Stimulated activated CD4-positive, alpha-beta T cell treated with anti-CD3 and anti-CD28 coated beads, Interleukin-12 subunit alpha, Interleukin-12 subunit beta, amount 100 ng/mL, for 24 hours (primary cell): ENCODE measurements at regions not wholly inside any gene's neighbourhood (a gene's known extent, or its start where the extent isn't known, plus 50 kb on each side); places are given as distances from the start of the nearest gene placed in this dataset.

Source experiments
- DNase-seq, 2 experiments: peaks; one replicate each; pipeline ENCODE4 v3.0.0-alpha.2; 2020; ENCODE audit warnings: low read depth in 2 of 2

DNA sequence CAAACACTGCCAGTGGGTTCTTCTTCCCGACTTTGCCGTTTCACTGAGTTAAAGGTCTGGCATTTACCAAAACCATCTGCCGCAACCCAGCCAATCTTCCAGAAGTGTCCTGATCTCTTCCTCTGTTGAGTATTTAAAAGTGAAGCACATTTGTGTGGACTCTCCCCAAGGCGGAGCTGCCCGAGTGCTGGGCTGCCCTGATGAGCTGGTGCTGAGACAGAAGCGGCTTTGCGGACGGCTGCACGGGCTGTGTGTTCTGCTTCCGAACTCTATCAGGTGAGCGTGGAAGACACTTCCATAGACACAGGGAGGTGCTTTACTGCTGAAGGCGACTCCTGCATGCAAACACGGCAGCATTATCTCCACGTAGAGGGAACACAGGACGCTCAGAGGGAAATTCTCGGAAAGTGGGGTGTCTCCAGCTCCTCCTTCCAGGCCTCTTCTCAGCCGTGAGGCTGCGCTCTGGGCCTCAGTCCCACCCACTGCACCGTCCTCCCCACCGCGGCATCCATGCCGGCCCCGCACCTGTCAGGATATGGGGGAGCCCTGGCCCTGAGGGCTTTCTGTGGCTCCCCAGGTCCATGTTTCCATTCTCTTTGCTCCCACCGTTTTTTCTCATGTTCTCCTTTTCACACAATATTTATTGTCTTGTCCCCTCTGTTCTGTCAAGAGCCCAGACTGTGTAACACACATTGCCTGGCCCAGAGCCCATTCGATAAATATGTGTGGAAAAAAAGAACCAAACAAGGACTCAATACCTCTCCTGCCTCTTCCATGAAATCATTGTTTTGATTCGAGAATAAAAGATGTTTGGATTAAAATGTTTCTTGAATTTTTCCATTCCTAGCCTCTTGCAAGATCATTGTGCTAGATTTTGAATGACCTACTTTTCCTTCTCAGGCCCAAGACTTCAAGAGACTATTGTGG is 205.1 kb downstream of the DLL1 start:
- no peak for DNase-seq

DNA sequence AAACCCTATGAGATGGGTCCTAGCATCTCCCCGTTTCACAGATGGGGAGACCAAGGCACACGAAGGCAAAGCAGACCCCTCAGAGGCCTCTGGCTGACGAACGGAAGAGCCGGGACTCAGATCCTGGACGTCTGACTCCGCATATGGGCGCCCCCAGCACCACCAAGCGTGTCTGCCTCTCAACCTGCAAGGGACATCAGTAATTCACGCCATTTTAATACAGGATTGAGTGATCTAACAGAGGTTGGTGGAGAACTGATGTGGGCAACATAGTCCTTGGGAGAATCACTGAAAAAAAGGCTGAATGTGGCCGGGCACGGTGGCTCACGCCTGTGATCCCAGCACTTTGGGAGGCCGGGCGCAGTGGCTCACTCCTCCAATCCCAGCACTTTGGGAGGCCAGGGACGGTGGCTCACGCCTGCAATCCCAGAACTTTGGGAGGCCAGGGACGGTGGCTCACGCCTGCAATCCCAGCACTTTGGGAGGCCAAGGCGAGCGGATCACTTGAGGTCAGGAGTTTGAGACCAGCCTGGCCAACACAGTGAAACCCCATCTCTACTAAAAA is 206.6 kb downstream of the DLL1 start:
- DNase-seq: no peak

DNA sequence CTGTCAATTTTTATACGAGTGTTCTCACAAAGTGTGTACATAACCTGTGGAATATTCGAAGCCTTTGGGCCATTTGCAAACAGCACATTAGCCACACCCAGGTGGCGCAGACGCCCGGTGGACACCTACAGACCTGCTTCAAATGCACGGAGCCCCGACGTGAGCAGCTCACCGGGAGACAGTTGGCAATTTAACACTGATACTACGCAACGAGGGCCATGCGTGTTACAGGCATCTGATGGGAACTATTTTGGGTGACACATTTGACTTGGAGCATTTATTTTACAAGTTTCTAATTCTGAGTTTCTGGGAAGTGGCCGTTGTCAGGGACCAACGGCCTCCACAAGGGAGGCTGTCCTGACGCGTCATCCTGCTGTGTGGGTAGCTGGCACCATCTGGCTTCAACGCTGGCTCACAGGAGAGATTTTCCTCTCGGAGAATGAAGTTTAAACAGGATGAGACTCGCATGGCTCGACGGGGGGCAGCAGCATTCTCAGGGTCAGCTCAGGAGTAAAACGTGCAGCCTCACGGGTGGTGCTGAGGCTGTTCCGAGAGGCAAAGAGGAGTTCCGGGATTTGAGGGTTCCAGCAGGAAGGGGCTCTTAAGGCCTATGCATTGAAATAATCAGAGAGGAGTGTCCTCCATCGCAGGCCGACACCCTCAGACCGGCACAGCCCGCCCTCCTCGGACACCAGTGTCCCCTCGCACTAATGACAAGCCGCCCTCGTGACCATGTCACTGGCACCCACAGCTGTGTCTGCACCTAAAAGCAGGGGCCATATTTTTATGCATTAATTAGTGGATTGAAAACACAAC is 207.4 kb downstream of the DLL1 start:
- no peak for DNase-seq

DNA sequence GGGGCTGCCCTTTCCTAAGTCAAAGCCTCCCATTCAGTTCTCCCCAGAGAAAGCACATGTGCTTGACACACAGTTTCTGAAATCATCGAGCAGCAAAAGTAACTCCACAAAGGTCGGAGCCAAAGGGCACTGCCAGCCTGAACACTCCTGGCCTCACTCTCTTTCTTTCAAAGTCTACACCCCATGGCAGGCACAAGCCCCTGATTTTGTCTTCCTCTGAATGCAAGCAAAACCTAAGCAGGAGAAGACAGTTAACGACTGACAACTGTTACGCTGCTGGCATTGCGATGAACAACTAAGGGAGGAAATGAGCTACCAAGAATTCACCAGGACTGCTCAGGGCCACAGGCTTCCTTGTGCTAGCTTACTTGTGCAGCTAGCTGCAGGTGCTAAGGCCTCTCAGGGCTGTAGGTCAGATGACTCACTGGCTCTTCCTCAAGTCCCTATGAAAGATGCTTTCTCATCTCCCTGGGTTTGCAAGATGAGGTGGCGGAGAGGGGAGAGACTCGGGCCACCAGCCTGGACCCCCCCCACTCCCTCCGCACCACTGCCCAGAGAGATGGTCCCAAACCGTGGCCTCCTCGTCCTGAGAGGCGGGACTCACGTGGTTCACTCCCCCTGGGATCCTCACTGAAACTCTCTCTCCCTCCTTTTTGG is 208.2 kb downstream of the DLL1 start:
- no peak for DNase-seq

DNA sequence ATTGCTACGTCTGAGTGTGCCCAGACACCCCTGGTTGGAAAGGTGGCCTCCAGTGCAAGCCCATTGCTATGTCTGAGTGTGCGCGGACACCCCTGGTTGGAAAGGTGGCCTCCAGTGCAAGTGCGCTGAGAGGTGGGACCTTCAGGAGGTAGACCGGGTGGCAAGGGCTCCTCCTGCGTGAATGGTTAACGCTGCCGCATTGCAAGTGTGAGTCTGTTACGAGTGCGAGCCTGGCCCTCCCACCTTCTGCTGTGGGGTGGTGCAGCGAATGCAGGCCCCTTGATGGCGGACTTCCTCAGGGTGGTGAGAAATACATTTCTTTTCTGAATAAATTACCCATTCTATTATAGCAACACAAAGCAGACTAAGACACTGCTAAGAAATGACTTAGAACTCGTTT is 208.8 kb downstream of the DLL1 start:
- no peak for DNase-seq

DNA sequence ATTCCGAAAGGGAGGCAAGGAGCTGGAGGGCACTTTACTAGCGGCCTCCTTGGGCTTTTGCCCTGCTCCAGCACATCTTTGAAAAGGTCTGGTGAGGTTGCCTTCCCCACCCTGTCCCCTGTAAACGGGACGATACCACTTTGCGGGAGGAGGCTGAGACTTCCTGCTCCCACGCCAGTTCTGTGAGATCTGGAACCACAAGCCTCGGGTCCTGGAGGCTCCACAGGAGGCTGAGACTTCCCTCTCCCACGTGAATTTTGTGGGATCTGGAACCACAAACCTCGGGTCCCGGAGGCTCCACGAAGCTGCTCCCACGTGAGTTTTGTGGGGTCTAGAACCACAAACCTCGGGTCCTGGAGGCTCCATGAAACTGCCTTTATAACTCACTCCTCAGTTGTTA is 209.3 kb downstream of the DLL1 start:
- no peak for DNase-seq

DNA sequence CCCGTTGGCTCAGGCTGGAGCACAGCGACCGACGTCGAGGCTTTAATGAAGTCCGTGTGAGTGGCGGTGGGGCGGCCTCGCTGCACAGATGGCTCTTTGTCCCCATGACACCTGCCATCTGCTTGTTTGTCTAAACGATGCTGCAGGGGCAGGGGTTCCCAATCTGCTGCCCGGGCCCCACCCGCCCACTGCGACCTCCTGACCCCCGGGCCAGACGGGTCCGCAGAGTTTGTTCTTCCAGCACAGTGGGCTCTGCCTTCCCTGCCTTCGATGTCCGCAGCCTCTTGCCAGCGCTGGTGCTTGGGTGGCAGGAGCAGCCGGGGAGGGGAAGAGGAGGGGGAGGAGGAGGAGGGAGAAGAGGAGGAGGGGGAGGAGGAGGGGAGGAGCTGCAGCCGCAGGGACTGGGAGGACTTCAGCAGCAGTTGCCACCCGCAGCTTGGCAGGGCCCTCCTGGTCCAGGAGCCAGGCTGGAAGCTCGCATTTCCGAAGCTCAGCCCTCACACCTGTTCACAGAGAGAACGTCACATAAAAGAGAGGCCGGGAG is 210.0 kb downstream of the DLL1 start:
- no peak for DNase-seq

DNA sequence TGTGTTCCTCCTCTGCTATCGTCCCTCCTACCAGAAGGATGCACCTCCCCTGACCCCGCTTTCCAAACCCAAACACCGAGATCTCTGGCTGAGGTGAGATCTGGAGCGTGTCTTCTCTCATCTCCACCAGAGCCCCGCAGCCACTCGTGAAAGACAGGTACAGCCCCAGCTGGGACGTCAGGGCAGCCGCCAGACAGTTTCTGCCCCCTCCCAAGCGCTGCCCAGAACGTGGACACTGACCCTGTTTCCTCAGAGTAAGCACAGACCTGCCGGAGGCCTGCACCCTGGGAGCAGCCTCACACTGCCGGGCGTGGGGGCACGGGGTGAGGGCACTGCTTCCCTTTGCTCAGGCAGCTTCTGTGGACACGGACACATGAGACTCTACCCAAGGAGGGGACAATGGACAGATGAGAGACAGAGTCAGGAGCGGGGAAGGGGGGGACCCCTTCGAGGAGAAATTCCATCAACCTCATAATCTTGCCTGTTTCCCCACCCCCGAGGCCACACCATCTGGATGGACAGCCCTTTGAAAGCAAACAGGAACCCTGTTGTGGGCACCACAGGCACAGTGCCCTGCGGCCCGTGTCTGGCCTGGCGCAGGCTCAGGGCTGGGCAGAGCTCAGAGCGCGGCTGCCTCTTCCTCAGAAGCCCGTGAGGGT is 210.6 kb downstream of the DLL1 start:
- DNase-seq: no peak

DNA sequence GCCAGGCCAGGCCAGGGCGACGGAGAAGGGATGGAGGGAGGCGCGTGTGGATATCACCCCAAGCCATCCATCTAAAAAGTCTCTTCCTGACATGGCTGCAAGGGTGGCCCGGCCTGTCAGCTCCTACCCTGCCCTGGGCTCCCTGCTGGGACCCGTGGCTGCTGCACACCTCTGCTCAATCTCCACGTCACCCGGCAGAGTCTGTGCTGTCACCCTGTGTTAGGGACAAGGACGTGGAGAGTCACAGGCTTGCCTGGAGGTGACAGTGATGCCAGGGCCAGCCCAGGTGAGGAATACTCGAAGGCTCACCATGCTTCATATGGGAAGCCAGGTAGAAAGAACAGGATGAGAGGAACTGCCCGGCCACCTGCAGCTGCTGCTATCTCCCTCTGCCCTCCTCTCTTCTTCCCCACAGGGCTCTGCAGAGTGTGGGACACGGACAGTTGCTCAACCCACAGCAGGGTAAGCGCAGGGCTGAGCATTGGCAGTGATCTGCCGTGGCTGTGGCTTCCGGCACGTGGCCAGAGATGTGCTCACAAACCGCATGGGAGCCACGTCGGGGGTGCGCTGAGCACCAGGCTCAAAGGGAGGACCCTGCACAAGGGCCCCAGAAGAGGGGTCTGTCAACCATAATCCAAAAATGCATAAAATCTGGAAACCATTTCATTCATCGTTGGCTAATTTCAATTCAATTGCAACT is 214.3 kb downstream of the DLL1 start:
- no peak for DNase-seq

DNA sequence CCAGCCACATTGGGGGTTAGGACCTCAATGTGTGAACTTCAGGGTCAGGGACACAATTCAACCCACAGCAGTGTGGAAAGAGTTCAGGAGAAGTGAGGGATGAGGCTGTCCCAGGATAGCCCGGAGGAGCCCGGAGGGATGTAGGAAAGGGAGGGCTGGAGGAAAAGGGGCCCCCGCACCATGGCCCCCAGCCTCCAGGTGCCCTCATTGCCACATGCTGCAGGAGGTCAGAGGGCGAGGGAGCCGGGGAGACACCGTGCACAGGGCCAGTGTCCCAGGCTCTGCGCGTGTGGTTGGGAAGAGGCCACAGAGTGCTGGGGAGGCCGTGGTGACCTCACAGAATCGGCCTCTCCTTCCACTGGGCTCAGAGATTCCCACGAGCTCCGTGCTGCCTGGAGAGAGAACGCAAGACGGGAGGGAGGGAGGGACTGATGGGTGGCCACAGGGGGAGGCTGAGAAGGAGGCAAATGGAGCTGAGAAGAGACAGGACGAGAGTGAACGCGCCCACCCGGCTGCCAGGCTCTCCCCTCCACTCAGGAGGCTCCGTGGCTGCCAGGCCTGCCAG is 215.1 kb downstream of the DLL1 start:
- DNase-seq: no peak

DNA sequence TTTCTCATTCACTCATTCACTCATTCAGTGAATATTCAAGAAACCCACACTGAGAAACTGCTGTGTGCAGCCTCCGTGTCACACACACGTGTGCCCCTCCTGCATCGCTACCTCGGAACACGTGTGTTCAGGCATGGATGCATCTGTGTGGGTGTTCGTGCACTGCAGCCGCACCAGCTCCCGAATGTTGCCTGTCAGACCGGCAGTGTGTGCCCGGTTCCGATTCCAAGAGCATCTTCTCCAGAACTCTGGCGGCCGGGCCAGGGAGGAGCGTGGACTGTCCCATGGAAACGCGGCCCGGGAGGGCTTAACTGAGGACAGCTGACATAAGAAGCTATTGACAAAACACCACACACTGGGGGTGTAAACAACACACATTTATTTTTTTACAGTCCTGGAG is 216.0 kb downstream of the DLL1 start:
- DNase-seq: no peak

DNA sequence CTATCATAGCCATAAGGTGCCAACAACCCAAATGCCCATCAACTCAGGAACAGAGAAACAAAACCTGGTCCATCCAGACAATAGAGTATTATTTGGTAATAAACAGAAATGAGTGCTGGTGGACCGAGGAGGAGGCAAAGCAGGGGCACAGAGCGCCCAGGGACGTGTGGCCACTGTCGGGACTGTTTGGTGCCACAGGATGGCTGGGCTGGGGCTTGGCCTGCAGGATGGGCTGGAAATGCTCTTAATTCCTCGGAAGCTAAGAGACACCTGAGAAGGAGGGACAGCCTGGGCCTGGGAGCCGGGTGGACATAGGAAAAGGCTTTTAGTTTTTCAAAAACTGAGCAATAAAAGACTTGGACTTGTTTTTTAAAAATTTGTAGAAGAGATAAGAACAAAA is 216.4 kb downstream of the DLL1 start:
- DNase-seq: no peak

DNA sequence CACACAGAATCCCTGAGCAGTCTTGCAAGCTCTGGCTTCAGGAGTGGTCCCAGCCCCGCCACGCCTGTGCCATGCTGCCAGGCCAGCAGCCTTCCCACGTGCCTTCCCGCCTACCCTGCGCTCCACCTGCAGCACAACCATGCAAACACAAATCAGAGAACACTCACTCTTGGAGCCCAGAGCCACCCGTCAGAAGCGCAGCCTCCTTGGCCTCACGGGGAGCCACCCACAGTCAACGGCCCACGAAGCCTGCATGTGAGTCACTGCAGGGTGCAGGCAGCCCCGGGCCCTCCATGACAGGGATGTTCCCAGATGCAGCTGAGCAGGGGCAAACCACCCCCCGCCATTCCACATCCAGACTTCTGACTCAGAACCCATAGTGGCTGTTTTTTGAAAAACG is 217.0 kb downstream of the DLL1 start:
- DNase-seq: no peak

DNA sequence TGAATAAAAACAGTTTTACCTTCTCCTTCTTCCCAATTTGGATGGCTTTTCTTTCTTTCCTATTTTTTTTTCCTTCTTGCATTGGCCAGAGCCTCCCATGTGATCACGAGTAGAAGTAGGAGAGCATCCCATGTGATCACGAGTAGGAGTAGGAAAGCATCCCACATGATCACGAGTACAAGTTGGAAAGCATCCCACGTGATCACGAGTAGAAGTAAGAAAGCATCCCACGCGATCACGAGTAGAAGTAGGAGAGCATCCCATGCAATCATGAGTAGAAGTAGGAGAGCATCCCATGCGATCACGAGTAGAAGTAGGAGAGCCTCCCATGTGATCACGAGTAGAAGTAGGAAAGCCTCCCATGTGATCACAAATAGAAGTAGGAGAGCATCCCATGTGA is 218.6 kb downstream of the DLL1 start:
- no peak for DNase-seq

DNA sequence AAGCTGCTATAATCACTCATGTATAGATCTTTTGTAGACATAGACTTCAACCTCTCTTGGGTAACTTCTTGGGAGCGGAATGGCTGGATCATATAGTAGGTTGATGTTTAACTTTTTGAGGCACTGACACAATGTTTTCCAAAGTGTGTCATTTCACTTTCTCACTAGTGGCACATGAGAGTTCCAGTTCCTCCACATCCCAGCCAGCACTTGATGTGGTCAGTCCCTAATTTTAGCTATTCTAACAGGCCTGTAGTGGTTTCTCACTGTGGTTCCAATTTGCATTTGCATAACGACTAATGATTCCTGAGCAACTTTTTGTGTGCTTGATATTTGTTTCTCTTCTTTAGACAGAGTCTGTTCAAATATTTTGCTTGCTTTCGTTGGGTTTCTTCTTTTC is 221.3 kb downstream of the DLL1 start:
- DNase-seq: no peak

DNA sequence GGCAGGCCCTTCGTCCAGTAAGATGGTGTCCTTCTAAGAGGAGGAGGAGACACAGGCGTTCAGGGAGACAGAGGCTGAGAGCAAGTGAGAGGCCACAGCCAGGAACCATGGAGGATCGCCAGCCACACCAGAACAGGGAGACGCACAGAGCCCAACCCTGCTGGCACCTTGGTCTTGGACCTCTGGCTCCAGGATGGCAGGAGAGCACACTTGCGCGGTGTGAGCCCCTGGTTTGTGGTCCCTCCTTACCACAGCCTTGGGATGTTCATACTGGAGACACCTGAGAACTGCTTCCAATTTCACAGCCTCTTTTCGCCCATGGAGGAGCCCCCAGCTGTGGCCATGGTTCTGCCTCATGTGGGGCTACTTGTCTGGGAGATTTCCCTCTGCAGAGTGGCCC is 222.4 kb downstream of the DLL1 start:
- DNase-seq: no peak

DNA sequence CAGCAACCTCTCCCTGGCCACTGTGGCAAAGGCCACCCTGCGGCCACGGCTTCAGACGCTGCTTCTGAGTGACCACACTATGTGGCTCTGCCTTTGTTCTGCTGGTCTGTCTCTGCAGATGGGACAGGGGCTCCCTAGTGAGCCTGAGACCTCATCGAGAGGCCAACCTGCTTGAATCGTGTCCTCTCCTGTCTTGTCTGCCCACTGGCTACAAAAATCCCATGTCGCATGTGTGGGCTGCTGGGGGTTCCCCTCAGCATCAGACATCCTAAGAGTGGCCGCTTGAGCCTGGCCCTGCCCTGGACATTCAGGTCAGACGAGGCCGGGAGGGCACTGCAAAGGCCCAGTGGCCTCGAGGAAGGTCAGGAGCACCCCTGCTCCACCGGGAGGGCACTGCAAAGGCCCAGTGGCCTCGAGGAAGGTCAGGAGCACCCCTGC is 222.9 kb downstream of the DLL1 start:
- no peak for DNase-seq

DNA sequence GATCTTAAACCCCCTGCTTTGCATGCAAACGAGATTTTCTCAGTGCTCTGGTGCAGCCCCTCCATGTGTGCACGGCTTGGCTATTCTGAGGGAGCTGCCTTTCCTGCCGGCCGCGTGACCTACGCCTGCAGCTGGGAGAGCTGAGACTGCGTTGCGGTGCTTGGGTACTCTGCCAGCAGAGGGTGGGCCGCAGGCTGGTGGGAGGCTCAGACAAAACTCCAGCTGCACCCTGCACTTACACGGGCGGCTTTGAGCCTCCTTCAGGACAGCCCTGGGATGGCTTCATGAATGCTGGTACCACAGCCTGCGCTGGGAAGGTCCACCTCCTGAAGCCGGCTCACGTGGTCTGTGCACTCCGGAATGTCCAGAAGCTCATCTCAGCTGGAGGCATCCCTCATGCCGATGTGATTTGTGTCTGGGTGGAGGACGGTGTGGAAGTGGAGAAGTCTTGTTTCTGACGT is 223.7 kb downstream of the DLL1 start:
- no peak for DNase-seq

DNA sequence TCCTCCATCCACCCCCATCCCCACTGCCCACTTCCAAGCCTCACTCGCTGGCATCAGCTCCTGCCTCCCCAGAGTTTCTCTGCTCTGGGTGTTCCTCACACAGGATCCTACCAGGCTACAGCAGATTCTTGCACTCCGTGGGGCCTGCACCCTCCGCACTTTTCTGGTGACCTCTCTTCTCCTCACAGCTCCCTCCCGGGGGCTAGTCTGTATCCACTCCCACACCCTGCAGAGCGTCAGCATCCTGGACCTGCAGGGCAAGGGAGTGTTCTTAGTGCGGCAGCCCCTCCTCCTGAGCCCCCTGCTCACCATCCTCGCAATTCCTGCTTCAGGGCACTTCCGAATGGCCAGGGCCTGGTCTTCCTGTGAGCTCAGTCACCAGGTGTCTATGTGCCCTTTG is 224.2 kb downstream of the DLL1 start:
- DNase-seq: no peak
